ENCODE measurements at regions not wholly inside any gene's neighbourhood (a gene's known extent, or its start where the extent isn't known, plus 50 kb on each side); places are given as distances from the start of the nearest gene placed in this dataset.

GRCh38 chr4:128353791-128354190, 66.2 kb upstream of the PGRMC2 start:
- Histone ChIP-seq H3K4me3 (ENCODE audit: low read depth, low read length) (no peak overlapping the region), H3K4me1 (peaks cover 37% of the 10 kb centered on the region), H3K9me3 (no peaks in the 10 kb centered on the region), H3K36me3 (no peaks in the 10 kb centered on the region), H3K27me3 (no peaks in the 10 kb centered on the region)
- TF ChIP-seq, protein P1, sequence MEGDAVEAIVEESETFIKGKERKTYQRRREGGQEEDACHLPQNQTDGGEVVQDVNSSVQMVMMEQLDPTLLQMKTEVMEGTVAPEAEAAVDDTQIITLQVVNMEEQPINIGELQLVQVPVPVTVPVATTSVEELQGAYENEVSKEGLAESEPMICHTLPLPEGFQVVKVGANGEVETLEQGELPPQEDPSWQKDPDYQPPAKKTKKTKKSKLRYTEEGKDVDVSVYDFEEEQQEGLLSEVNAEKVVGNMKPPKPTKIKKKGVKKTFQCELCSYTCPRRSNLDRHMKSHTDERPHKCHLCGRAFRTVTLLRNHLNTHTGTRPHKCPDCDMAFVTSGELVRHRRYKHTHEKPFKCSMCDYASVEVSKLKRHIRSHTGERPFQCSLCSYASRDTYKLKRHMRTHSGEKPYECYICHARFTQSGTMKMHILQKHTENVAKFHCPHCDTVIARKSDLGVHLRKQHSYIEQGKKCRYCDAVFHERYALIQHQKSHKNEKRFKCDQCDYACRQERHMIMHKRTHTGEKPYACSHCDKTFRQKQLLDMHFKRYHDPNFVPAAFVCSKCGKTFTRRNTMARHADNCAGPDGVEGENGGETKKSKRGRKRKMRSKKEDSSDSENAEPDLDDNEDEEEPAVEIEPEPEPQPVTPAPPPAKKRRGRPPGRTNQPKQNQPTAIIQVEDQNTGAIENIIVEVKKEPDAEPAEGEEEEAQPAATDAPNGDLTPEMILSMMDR (IDR thresholded peaks at IDR 0.05; ENCODE audit: low read depth, low read length): no peak
- DNase-seq: no peak

DNA sequence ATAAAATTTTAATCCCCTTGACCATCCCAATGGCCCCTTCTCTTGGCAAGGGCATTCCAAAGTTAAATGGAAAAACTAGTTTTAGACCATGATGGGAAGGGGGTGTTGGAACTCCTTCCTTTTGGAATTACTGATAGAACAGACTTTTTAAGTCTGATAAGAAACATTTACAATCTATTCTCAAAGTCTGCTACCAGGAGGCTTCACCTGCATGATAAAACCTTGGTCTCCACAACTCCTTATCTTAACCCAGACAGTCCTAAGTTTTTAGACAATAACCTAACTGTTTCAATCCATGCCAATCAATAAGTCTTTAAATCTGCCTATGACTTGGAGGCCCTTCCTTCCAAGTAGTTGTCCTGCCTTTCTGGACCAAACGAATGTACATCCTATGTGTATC, 63.9 kb upstream of the PGRMC2 start:
- DNase-seq: no peak
- Histone ChIP-seq H3K4me3 (ENCODE audit: low read depth, low read length) (no peak overlapping the region), H3K36me3 (no peaks in the 10 kb centered on the region), H3K4me1 (peaks cover 24% of the 10 kb centered on the region), H3K27me3 (no peaks in the 10 kb centered on the region), H3K9me3 (no peaks in the 10 kb centered on the region)
- TF ChIP-seq, protein P1 (IDR thresholded peaks at IDR 0.05; ENCODE audit: low read depth, low read length): no peak

GRCh38 chr4:128350449-128351045, 62.9 kb upstream of the PGRMC2 start:
- Histone ChIP-seq H3K9me3 (no peaks in the 10 kb centered on the region), H3K36me3 (no peaks in the 10 kb centered on the region), H3K27me3 (no peaks in the 10 kb centered on the region), H3K4me1 (peaks cover 19% of the 10 kb centered on the region), H3K4me3 (ENCODE audit: low read depth, low read length) (no peak overlapping the region)
- TF ChIP-seq, protein P1 (IDR thresholded peaks at IDR 0.05; ENCODE audit: low read depth, low read length): no peak
- no peak for DNase-seq

DNA sequence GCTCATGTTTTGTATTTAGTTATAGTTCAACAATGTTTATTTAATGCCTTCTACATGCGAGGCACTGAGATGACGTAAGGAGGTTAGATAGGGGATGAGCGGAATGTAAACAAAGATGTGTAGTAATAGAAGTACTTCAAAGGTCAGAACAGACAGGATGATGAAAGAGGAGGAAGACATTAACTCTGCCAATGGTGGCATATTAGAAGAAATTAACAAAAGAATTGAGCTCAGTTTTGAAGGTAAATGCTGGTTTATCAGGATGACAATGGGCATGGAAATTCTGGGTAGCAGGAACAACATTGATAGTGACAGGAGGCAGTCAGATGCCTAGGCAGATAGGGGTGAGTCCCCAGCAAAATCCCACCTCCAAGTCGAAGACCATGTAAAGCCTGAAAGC, 62.3 kb upstream of the PGRMC2 start:
- TF ChIP-seq, protein P1 (IDR thresholded peaks at IDR 0.05; ENCODE audit: low read depth, low read length): no peak
- H3K36me3 ChIP-seq: no peaks in the 10 kb centered on the region
- DNase-seq: no peak
- H3K4me3 ChIP-seq (ENCODE audit: low read depth, low read length): no peak overlapping the region
- H3K27me3 ChIP-seq: no peaks in the 10 kb centered on the region
- peaks cover 16% of the 10 kb centered on the region for H3K4me1 ChIP-seq
- no peaks in the 10 kb centered on the region for H3K9me3 ChIP-seq

DNA sequence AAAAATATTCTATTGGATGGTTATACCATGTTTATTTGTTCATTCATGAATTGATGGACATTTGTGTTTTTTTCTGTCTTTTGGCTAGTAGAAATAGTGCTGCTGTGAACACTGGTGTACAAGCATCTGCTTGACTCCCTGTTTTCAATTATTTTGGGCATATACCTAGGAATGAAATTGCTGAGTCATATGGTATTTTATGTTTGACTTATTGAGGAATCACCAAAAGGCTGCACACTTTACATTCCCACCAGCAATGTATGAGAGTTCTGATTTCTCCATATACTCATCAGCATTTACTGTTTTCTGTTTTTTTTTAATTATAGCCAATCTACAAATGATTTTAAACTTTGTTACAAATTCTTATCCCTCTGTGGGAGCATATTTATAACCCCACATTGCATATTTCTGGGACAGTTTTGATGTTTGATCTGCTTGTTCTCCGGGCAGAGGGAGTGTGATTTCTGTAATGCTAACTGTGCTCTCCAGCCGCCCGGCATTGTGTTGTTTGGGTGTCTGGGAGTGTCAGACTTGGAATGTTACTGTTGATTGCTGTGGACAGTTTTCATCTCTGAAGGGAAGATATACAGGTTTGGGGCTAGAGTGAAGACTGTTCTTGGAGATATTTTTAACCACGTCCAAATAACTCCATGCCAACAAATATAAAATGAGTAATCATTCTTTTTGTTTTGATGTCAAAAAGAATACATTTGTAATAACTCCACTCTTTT, 60.5 kb upstream of the PGRMC2 start:
- no peaks in the 10 kb centered on the region for H3K9me3 ChIP-seq
- DNase-seq: no peak
- H3K4me1 ChIP-seq: peaks cover 3% of the 10 kb centered on the region
- TF ChIP-seq, protein P1 (IDR thresholded peaks at IDR 0.05; ENCODE audit: low read depth, low read length): no peak
- H3K4me3 ChIP-seq (ENCODE audit: low read depth, low read length): no peak overlapping the region
- H3K27me3 ChIP-seq: no peaks in the 10 kb centered on the region
- no peaks in the 10 kb centered on the region for H3K36me3 ChIP-seq

- no peaks in the 10 kb centered on the region for H3K27me3 ChIP-seq
- no peak for DNase-seq
- peaks cover 3% of the 10 kb centered on the region; the same call in 1 of the 2 replicates for H3K4me1 ChIP-seq
- no peaks in the 10 kb centered on the region for H3K36me3 ChIP-seq
- no peaks in the 10 kb centered on the region for H3K9me3 ChIP-seq
- no peak overlapping the region for H3K4me3 ChIP-seq (ENCODE audit: low read depth, low read length)
- TF ChIP-seq, protein P1 (IDR thresholded peaks at IDR 0.05; ENCODE audit: low read depth, low read length): no peak
These were observed 59.7 kb upstream of the PGRMC2 start for GRCh38 chr4:128347175-128347868.

All from BE2C (cell line).